Coronary artery (tissue), 2 donors: ENCODE measurements at regions not wholly inside any gene's neighbourhood (a gene's known extent, or its start where the extent isn't known, plus 50 kb on each side); places are given as distances from the start of the nearest gene placed in this dataset.

Source experiments
- DNase-seq: peaks from one replicate; pipeline ENCODE4 v3.0.0-alpha.2; 2017; ENCODE audit warnings: low spot score
- H3K27ac ChIP-seq, 2 donors: fragments of 200-600 bp; sonication (generic); one replicate each; pipeline ENCODE4 v1.5.1; 2016 to 2019
- H3K4me3 ChIP-seq: fragments of 200-600 bp; sonication (generic); 2 replicates; pipeline ENCODE4 v1.5.1; 2016; ENCODE audit warnings: mild to moderate bottlenecking, moderate library complexity
- TF ChIP-seq, protein P1 (sequence below): fragments of 200-600 bp; sonication (generic); IDR thresholded peaks from one replicate; pipeline ENCODE4 v1.5.1; 2019; ENCODE audit warnings: antibody characterized with exemption

DNA sequence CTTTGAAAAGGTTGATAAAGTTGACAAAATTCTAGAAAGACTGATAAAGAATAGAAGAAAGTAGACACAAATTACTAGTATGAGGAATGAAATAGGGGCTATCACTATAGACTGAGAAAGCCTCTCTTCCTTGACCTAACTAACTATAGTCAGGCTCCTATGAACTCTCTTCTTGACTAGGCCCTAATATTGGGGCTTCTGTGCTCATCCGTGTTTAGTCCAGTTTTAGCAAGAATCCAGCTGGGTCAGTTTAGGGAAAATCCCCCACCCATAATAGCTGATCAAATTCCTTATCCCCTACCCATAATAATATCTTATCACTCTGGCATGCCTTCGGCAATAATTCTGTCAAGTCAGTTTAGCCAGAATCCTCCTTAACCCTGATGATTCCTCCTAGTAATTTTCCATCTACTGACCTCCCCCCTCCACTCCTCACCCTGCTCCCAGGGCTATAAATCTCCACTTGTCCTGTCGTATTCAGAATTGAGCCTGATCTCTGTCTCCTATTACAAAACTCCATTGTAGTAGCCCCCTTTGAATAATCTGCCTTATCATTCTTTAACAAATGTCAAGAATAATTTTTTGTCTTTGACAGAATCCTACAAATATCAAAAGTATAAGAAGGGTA is 138.1 kb downstream of the TFAP2A start:
- TF ChIP-seq, protein P1, sequence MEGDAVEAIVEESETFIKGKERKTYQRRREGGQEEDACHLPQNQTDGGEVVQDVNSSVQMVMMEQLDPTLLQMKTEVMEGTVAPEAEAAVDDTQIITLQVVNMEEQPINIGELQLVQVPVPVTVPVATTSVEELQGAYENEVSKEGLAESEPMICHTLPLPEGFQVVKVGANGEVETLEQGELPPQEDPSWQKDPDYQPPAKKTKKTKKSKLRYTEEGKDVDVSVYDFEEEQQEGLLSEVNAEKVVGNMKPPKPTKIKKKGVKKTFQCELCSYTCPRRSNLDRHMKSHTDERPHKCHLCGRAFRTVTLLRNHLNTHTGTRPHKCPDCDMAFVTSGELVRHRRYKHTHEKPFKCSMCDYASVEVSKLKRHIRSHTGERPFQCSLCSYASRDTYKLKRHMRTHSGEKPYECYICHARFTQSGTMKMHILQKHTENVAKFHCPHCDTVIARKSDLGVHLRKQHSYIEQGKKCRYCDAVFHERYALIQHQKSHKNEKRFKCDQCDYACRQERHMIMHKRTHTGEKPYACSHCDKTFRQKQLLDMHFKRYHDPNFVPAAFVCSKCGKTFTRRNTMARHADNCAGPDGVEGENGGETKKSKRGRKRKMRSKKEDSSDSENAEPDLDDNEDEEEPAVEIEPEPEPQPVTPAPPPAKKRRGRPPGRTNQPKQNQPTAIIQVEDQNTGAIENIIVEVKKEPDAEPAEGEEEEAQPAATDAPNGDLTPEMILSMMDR: no peak
- Histone ChIP-seq H3K27ac (no peak overlapping the region), H3K4me3 (no peak overlapping the region)
- DNase-seq: no peak

DNA sequence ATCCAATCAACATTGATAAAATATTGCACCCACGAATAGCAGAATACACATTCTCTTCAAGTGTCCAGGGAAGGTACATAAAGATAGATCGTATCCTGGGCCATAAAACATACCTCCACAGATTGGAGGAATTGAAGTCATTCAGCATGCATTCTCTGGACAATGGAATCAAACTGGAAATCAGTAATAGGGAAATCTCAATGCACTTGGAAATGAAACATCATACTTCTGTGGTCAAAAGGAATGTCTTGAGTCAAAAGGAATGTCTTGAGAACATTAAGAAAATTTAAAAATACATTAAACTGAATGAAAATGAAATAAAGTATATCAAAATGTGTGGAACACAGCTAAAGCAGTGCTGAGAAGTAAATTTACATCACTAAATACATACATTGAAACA is 138.8 kb downstream of the TFAP2A start:
- no peak for DNase-seq
- Histone ChIP-seq H3K27ac (no peak overlapping the region), H3K4me3 (no peak overlapping the region)
- TF ChIP-seq, protein P1: no peak

DNA sequence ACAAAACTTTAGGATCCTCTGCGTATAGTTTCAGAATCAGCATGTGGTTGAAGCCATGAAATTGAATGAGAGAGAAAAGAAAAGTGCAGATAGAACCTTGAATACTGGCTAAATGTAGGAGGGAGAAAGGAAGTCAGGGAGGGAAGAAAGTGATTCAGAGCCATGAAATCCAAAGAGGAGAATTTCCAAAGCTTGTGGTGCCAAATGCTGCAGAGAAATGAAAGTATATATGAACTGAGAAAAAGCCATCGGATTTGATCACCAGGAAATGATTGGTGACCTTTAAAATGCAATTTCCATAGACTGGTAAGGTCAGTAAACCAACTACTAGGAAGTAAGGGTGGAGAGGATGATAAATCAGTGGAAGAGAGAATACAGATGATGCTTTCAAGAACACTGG is 142.3 kb downstream of the TFAP2A start:
- DNase-seq: no peak
- H3K4me3 ChIP-seq: no peak overlapping the region
- no peak overlapping the region for H3K27ac ChIP-seq
- TF ChIP-seq, protein P1: no peak

DNA sequence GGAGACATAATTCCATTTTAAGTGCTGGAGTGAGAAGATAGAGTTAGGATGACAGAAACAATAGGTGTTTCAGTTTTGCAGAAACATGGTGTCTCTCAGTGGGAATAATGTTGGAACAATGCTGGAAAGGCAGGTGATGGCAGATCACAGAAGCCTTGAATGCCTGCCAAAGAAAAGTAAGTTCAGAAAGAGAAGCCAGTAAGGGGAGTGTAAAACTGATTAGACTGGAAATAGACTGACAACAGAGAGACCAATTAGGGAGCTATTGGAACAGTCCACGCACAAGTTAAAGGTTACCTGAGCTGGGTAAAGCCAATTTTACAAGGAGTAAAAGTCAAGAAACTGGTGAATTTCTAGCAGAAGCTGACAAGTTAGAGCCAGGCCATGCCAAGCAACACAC is 142.9 kb downstream of the TFAP2A start:
- Histone ChIP-seq H3K27ac (no peak overlapping the region), H3K4me3 (no peak overlapping the region)
- no peak for DNase-seq
- TF ChIP-seq, protein P1: no peak

DNA sequence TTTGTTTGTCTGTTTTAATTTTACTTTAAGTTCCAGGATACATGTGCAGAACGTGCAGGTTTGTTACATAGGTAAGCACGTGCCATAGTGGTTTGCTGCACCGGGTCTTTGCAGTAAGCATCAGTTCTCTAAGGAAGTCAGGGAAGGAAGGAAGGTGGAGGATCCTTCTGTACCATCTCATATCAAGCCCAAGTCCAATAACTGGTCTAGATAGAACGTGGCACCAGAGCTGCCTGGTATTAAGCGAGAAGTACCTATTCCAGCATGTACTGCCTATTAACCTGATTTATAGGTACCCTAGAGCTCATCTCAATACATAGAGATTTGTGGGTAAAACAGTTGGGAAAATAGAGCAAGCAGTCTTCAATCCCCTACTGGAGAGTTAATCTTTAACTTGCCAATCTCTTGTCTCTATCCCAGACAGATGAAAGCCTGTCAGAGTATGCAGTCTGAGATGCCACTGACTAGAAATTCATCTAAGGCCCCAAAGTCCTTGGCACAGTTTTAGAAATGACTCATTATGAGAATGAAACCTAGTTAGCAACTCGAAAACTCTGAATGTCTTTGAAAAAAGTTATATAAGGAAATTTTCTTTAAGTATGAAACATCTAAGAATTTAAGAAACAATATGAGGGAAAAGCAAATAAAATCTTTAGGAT is 144.9 kb downstream of the TFAP2A start:
- DNase-seq: no peak
- TF ChIP-seq, protein P1: no peak
- no peak overlapping the region for H3K27ac ChIP-seq

DNA sequence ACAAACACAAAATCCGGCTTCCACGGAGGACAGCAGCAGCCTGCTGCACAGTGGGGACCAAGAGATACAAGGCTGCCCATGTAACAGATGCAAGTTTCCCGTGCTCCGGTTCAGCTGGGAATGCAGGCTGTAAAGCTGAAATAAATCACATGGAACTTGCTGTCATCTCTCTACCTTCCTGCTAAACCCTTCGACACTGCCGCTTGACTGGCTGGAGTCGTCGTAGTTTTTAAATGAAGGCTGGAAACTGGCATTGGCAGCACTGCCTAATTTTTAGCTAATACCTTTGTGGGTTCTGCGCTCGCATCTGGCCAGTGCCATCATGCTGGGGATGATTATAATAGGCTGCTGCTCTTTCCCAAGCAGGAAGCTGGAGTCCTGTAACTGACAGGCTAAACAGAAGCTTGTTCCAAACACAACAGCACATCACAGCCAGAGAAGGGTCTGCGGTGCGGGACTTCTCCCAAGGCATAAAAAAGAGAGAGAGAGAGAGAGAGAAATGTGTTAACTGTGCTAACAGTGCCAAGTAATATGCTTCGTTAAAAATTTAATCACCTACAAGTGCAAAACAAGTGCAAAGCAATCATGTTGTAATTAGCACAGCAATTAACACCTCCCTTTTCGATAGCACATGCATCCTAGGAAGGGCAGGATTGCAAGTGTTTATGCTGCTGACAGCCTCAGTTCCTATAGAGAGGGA is 146.1 kb downstream of the TFAP2A start:
- DNase-seq: no peak
- TF ChIP-seq, protein P1: no peak
- Histone ChIP-seq H3K27ac (no peak overlapping the region), H3K4me3 (no peak overlapping the region)

More for the DNA sequence above, 144.9 kb downstream of the TFAP2A start:
- no peak overlapping the region for H3K4me3 ChIP-seq

DNA sequence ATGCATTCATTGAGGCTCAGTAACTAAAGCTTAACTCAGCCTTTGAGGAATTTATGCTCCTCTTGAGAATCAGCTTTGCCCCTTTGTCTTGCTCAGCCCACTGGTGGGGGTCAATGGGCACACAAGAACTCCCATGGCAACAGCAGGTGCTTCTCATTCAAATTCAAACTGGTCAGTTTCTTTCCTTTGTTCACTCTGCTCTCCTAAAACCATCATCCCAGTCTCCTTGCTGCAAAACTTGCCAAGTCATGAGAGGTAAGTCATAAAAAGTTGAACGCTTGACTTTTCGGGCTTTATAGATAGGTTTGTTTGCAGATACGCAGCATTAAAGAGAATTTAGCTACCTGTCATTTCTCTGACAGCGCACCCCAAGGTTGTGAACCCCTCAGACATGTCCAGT is 146.8 kb downstream of the TFAP2A start:
- no peak overlapping the region for H3K4me3 ChIP-seq
- DNase-seq: no peak
- TF ChIP-seq, protein P1: no peak
- no peak overlapping the region for H3K27ac ChIP-seq
